ENCODE measurements at regions not wholly inside any gene's neighbourhood (a gene's known extent, or its start where the extent isn't known, plus 50 kb on each side); places are given as distances from the start of the nearest gene placed in this dataset.
A peak's percentile ranks its signal among the peaks of the same experiment; 100 is the strongest.

DNA sequence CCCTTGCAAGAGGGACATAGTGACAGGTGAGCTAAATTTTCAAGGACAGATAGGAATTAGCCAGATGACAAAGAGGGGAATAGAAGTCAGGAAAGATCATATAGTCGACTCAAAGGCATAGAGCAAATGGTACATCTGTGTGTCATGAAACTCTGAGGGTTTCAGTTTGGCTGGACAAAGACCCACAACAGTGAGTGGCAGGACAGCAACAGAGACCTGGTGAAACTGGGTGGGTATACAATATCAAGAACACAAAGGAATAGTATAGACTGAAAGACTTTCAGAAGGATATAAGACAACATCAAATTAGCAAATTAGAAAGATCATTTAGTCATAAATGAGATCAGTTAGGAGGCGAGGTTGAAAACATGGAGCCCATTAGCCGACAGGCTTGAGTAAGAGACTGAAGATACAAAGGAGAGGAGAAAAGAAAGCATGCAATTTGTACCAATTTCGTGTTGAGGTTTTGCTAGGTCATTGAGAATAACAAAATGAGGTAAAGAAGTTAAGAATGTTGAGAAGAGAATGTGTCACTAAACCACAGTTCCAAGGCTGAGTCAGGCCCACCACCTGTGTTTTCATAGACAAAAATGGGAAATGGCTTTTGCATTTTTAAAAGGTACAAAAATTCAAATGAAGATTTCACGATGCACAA is 213.8 kb downstream of the HHIPL2 start:
- peak; percentile 5 for DNase-seq (ENCODE audit: low read depth)
- no peak overlapping the region for H3K4me3 ChIP-seq (ENCODE audit: control insufficient read depth, low read depth, low read length)
- TF ChIP-seq, protein P1, sequence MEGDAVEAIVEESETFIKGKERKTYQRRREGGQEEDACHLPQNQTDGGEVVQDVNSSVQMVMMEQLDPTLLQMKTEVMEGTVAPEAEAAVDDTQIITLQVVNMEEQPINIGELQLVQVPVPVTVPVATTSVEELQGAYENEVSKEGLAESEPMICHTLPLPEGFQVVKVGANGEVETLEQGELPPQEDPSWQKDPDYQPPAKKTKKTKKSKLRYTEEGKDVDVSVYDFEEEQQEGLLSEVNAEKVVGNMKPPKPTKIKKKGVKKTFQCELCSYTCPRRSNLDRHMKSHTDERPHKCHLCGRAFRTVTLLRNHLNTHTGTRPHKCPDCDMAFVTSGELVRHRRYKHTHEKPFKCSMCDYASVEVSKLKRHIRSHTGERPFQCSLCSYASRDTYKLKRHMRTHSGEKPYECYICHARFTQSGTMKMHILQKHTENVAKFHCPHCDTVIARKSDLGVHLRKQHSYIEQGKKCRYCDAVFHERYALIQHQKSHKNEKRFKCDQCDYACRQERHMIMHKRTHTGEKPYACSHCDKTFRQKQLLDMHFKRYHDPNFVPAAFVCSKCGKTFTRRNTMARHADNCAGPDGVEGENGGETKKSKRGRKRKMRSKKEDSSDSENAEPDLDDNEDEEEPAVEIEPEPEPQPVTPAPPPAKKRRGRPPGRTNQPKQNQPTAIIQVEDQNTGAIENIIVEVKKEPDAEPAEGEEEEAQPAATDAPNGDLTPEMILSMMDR (IDR thresholded peaks at IDR 0.05; ENCODE audit: control insufficient read depth, insufficient read depth, low read depth, low read length, missing control alignments) = no peak

DNA sequence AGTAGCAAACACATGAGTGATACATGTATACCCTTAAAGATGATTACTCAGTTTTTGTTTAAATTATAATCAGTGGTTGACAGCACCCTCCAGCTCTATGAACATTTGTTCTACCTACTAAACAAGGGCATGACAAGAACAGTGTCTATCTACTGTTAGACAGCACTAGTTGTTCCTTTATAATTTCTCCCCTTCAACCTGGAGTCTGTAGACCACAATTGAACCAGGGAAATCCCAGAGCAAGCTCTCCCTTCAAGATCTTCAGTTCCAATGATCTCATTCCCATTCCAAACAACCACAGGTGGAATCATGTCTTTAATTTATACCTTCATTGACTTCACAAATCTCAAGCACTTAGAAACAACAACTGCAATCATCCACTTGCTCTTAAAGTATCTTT is 216.1 kb downstream of the HHIPL2 start:
- no peak for DNase-seq (ENCODE audit: low read depth)
- no peak overlapping the region for H3K4me3 ChIP-seq (ENCODE audit: control insufficient read depth, low read depth, low read length)
- TF ChIP-seq, protein P1 (IDR thresholded peaks at IDR 0.05; ENCODE audit: control insufficient read depth, insufficient read depth, low read depth, low read length, missing control alignments) = no peak

DNA sequence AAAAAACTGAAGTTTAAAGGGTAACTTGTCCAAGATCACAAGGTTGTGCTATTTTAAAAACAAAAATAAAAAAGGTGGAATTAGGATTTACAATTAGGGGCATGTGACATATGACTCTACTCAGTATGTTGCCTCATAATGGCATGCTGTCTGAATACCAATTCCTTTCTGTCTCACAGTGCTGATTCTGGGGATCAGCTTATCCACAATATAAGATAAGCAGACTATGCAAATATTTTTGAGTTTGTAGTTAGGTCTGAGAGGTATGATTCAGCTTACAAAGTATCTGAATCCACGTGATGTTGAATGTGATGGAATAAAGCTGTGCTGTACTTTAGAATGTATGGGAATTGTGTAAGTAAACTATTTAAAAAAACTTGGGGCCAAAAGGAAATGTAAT is 216.6 kb downstream of the HHIPL2 start:
- TF ChIP-seq, protein P1 (IDR thresholded peaks at IDR 0.05; ENCODE audit: control insufficient read depth, insufficient read depth, low read depth, low read length, missing control alignments) = no peak
- H3K4me3 ChIP-seq (ENCODE audit: control insufficient read depth, low read depth, low read length) = no peak overlapping the region
- peak; percentile 42 for DNase-seq (ENCODE audit: low read depth)

DNA sequence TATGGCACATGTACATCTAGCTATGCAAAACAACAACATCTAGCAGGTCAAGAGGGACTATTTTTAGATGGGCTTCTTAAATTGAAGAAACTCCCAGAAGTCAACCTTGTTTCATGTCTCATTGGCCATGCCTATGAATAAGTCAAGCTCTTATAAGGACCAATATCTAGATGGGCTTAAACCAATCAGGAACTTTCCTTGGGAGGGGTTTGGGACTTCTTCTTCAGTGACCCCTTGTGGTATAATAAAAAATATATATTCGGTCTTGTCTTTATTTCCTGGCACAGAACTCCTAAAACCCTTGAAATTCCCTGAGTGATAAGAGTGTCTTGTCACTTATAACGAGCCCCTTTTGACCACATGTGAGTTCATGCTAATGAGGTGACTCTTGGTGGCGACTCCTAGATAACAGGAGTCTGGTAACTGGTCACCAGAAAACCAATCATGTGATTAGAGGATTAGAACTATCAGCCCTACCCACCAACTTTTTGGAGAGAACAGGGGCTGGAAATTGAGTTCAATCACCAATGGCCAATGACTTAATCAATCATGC is 218.3 kb downstream of the HHIPL2 start:
- no peak overlapping the region for H3K4me3 ChIP-seq (ENCODE audit: control insufficient read depth, low read depth, low read length)
- no peak for DNase-seq (ENCODE audit: low read depth)
- TF ChIP-seq, protein P1 (IDR thresholded peaks at IDR 0.05; ENCODE audit: control insufficient read depth, insufficient read depth, low read depth, low read length, missing control alignments) = no peak

DNA sequence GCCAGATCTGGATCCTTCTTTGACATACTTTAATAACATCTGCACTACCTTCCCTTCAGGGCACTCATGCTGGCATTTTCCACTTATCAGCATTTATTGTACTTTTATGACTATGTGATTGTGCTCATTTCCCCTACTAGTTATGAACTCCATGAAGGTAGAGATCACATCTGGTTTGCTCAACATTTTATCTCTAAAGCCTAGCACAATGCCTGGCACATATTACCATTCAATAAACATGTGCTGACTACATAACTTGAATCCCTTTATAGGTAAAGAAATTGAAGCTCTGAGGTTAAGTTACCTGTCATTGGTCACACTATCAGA is 221.2 kb downstream of the HHIPL2 start:
- DNase-seq (ENCODE audit: low read depth) = no peak
- TF ChIP-seq, protein P1 (IDR thresholded peaks at IDR 0.05; ENCODE audit: control insufficient read depth, insufficient read depth, low read depth, low read length, missing control alignments) = no peak
- no peak overlapping the region for H3K4me3 ChIP-seq (ENCODE audit: control insufficient read depth, low read depth, low read length)

DNA sequence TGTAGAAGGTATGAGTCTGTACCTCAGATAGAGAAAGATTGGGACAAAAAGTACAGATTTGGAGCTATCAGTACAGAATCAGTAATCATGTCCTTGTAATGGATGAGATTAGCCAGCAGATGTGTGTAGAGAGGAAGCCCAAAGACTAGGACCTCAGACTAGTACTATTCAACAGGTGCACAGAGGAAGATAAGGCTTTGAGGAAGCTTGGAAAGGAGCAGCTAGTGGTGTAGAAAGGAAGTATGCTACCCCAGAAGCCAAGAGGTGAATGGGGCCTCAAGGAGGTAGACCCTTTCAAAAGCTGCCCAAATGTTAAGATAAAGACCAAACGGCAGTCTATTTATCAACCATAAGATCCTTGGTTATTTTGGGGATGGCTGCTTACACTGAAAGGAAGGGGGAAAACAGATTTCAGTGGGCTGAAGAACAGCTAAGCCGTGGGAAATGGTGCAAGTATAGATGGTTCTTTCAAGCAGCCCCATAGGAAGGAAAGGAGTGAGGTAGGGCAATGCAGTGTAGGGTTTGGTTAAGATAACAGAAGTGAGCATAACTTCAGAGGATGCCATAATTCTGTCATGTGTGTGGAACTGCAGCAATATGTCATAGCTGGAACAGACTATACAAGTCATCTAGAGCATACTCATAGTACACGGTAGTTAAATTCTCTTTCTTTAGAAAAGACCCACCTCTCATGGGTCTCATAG is 221.7 kb downstream of the HHIPL2 start:
- no peak for DNase-seq (ENCODE audit: low read depth)
- no peak overlapping the region for H3K4me3 ChIP-seq (ENCODE audit: control insufficient read depth, low read depth, low read length)
- TF ChIP-seq, protein P1 (IDR thresholded peaks at IDR 0.05; ENCODE audit: control insufficient read depth, insufficient read depth, low read depth, low read length, missing control alignments) = no peak

Measured in AG09309 (cell line).